Tibial nerve (tissue), 3 donors: ENCODE measurements at regions not wholly inside any gene's neighbourhood (a gene's known extent, or its start where the extent isn't known, plus 50 kb on each side); places are given as distances from the start of the nearest gene placed in this dataset.

Source experiments
- CTCF ChIP-seq, 5 experiments: fragments of 200-600 bp in 3 of 5; fragments of 450-650 bp in 2 of 5; sonication (generic) in 3 of 5; IDR thresholded peaks; one replicate each; pipeline ENCODE4 v1.5.1; 2016 to 2019; ENCODE audit warnings: antibody characterized with exemption in 5 of 5, mild to moderate bottlenecking in 3 of 5, moderate library complexity in 2 of 5
- POLR2A ChIP-seq, 2 donors: fragments of 450-650 bp; IDR thresholded peaks; one replicate each; pipeline ENCODE4 v1.6.1; 2017; ENCODE audit warnings: antibody characterized with exemption in 2 of 2, mild to moderate bottlenecking in 2 of 2, moderate library complexity in 2 of 2

- TF ChIP-seq CTCF (IDR thresholded peaks at IDR 0.05) (no peak), POLR2A (IDR thresholded peaks at IDR 0.05) (no peak)
Observed at GRCh38 chr5:5078009-5078897, 61.9 kb upstream of the ADAMTS16 start.
